HG03280 (cell line): ENCODE measurements at regions not wholly inside any gene's neighbourhood (a gene's known extent, or its start where the extent isn't known, plus 50 kb on each side); places are given as distances from the start of the nearest gene placed in this dataset.
"Not testable (repeated sequence)": the region's sequence is repeated elsewhere in the genome, so short reads cannot be mapped to it uniquely, and the experiment has no call there.

Experiments
- ATAC-seq: cut with Tn5 transposase; IDR thresholded peaks from one replicate; pipeline ENCODE4 v1.9.1; 2021; ENCODE audit warnings: mild to moderate bottlenecking, moderate library complexity; ENCODE audit not compliant: unreplicated experiment

DNA sequence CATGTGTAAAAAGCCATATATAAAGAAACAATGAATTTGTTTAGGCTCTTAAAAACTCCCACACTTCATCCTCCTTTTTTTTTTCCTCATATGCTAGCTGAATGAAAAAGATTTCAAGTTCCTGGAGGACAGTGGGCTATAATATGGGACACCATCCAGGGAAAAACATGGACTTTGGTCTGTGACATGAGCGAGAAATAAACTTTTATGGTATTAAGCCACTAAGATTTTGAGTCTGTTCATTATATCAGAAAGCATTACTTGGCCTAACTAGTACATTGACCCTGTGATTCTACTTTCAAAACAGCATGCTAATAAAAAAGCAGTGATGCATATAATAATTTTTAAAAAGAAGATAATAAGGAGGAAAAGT is 392.3 kb upstream of the CAMK1G start:
- ATAC-seq = no peak

GRCh38 chr1:209196140-209196539 is 387.4 kb upstream of the CAMK1G start:
- ATAC-seq = no peak

DNA sequence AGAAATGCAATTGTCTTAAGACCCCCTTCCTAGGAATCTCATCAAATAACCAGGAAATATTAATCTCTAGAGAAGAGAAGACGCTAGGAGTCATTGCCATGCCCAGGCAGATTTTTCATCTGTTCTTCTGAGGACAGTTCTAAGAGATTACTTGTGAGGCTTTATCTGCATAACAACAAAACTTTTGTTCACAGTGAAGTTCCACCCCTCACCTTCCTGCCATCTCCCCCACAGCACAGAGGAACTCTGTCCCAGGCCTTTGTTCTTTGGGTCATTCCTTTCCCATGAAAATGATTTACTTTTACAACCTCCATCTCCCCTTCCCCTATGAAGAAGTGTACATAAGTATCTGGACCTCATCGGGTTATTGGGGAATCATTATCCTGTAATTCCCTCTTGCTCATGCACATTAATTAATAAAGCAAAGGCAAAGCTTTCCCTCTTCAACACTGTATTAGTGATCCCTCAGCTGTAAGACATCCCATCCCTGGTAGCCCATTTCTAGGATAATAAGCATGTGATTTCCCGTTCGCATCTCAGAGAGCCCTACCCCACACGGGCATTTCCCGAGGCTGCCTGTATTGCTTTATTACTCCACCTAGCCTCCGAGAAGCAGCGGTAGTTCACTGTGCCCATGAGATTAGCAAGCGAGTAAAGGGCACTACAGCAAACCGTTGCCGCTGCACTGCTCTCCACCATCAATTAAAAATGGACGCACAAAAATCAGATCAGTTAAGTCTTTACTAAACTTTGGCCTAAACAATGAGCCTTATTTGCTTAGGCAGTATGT is 384.4 kb upstream of the CAMK1G start:
- no peak for ATAC-seq

DNA sequence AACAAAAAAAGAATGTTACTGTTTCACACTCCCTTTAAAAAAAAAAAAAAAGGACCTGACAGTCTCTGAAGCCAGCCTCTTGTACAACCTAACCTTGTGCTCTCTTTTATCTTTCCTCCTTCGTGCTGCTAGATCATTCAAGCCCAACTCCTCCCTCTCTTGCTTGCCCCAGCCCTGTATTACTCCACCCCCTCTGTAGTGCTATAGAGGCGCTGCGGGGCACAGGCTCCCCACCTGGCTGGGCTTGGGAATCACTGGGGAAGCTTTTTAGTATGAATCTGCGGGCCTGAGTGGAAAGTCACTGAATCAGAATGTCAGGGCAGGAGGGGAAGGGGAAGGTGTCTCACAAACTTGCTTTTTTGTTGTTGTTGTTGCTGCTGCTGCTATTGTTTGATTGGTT is 383.7 kb upstream of the CAMK1G start:
- no peak for ATAC-seq

DNA sequence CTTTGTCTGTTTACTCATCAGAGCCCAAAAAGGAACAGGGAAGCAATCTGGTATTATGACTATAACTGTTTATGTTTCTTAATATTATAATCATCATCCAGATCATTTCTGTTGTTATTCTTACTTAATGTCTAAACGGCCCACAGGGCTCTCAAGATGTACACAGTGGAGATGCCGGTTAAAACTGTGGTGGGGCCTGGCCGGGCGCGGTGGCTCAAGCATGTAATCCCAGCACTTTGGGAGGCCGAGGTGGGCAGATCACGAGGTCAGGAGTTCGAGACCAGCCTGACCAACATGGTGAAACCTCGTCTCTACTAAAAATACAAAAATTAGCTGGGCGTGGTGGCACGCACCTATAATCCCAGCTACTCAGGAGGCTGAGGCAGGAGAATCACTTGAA is 381.2 kb upstream of the CAMK1G start:
- not testable (repeated sequence) for ATAC-seq

GRCh38 chr1:209202830-209203532 is 380.5 kb upstream of the CAMK1G start:
- ATAC-seq = no peak

GRCh38 chr1:209203533-209203895 is 380.0 kb upstream of the CAMK1G start:
- ATAC-seq = no peak

DNA sequence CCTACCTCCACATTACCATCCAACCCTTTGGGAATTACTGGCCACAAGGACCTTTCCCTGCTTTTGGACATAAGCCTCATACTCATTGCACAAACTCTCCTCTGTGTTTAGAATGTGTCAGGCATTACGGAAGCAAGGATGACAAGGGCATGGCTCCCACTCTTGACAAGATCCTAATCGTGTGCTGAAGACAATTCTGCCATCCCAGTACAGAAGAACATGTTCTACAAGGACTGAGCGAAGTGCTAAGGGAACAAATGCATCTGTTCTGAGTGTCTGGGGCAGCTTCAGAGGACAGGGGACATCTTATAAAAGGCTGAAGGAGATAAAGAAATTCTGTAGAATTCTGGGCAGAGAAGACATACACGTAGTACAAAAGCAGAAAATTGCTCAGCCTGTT is 378.5 kb upstream of the CAMK1G start:
- ATAC-seq = no peak

- no peak for ATAC-seq
These were observed 376.3 kb upstream of the CAMK1G start for GRCh38 chr1:209207126-209207700.

- peak; percentile 71 for ATAC-seq
These were observed 375.7 kb upstream of the CAMK1G start for GRCh38 chr1:209207701-209208286.

DNA sequence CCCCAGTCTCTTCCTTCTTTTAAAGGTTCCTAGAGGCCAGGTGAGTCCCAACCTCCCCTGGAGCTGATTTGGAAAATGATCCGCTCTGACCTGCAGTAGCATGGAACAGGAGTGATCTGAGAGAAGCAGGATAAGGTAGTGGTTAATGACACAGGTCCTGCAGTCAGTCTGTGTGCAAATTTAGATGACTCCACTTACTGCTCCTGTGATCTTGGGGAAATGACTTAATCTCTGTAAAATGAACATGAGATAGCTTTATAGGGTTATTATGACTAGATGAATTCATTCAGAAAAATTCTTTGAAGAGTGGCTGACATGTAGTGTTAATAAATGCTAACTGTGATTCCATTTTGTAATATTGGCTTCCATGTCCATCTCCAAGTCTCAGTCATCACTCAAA is 374.9 kb upstream of the CAMK1G start:
- no peak for ATAC-seq

GRCh38 chr1:209213989-209214388 is 369.5 kb upstream of the CAMK1G start:
- ATAC-seq = no peak

GRCh38 chr1:209215826-209216225 is 367.7 kb upstream of the CAMK1G start:
- no peak for ATAC-seq

GRCh38 chr1:209218113-209218512 is 365.4 kb upstream of the CAMK1G start:
- ATAC-seq = no peak

GRCh38 chr1:209218981-209219380 is 364.5 kb upstream of the CAMK1G start:
- no peak for ATAC-seq

DNA sequence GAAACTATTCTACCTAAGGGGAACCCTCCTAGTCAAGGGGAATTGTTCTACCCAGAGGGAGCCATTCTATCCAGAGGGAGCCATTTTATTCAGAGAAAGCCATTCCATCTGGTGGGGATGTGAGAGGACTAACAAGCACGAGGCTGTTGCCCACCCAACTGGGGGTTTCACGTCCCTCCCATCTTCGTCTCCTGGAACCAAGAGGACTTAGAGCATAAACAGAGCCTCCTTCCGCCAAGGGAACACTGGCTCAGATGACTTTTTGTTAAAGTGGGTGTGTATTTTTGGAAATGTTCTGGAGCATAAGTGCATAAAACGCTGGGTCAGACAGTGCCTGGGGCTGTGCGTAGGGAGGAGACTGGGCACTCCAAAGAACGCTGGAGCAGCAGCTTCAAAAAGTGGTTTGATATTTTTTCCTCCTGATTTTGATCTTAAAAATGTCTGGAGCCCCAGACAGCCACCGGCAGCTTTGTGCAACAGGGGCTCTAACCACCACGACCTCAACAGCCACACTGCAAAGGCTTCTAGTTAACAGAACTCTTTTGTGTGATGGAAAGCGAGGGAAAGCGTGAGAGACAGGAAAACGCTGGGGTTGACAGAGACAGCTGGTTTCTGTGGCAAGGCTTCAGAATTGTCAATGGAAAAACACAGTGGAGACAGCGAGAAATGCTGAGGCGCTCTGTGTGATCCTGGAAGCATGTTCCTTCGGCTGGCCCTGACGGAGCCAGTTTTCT is 363.6 kb upstream of the CAMK1G start:
- no peak for ATAC-seq

DNA sequence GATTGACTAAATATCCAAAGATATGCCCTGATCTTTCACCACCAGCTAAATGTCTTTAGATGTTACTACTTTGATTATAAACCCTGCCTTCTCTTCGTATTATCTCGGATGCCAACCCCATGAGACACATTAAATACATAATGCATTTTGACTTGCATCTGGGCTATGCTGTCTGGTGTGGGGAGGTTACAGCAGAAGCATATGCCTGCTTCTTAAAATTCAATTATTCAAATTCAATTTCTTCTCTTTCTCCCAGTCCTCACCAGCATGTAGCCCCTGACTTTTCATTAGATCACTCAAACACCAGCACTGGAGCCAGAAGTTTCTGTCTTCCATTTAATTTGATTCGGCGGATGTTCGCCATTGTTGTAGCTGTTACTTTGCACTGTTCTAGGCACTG is 360.7 kb upstream of the CAMK1G start:
- ATAC-seq = no peak

GRCh38 chr1:209223791-209224190 is 359.7 kb upstream of the CAMK1G start:
- no peak for ATAC-seq

DNA sequence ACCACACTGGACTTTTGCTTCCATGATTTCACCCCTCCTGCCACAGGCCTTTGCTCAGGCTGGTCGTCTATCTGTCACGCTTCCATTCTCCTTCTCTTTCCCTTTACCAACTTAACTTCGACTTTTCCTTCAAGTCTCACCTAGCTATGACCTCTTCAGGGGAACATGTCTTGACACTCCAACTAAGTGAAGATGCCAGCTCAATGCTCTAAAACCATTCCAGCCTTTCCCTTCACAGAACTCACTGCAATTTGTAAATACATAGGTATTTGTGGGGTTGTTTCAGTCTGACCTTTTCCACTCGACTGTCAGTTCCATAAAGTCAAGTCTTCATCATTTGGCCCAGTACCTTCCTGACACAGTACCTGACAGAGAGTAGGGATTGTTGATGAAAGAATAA is 358.6 kb upstream of the CAMK1G start:
- ATAC-seq = no peak

GRCh38 chr1:209227171-209227570 is 356.3 kb upstream of the CAMK1G start:
- no peak for ATAC-seq

DNA sequence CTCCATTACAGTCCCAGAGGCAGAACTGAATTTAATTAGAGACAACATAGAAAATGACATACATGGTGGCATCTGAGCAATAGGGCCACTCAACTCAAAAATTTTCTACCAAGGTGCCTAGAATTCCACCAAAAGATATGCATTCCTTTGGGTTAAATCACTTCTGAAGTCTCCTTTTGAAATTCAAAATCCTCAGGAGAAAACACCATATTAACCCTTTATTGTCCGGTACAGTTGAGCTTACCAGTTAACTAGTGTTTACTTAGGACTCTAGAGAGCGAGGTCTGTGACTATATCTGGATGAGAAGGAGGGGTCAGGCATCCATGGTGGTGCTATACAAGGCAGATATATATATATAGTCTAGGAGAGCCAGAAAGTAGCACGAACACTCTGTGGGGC is 355.6 kb upstream of the CAMK1G start:
- ATAC-seq = no peak
